ENCODE measurements at regions not wholly inside any gene's neighbourhood (a gene's known extent, or its start where the extent isn't known, plus 50 kb on each side); places are given as distances from the start of the nearest gene placed in this dataset.

DNA sequence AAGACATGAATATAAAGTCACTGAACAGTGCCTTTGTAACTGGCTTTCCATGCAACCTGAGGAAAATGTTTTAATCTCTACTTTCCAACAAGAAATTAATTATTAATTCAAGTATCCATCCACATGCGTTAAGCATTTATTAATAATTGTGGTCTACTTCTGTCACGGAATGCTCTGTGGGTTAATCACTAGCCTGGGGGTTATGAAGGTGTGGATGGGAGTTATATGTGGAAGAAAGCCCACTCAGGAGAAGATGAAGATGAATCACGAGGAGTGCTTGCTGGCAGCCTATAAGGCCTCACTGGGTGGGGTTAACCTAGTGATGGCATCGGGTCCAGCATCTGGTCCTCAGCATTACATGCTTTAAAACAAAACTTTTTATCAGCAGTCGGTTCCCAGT, 99.5 kb upstream of the AVPR1A start:
- TF ChIP-seq EZH2 (IDR thresholded peaks at IDR 0.05; ENCODE audit: borderline replicate concordance, low read depth, low read length, severe bottlenecking) (no peak), CTCF (IDR thresholded peaks at IDR 0.05; ENCODE audit: borderline replicate concordance, extremely low read depth, low read length, poor library complexity, severe bottlenecking) (no peak)
- Histone ChIP-seq H3K27ac (ENCODE audit: low read length) (no peak overlapping the region), H3K36me3 (ENCODE audit: insufficient read depth, low read length) (no peaks in the 10 kb centered on the region), H3K27me3 (ENCODE audit: insufficient read depth, low read length, poor library complexity) (no peaks in the 10 kb centered on the region), H3K4me2 (ENCODE audit: insufficient read depth, low read length) (no peak overlapping the region), H2AFZ (ENCODE audit: low read depth, low read length) (no peak overlapping the region), H3K79me2 (ENCODE audit: insufficient read depth, low read length) (no peaks in the 10 kb centered on the region), H3K4me3 (ENCODE audit: low read depth in 1 of 2, low read length in 2 of 2) (no peak overlapping the region), H3K9me3 (ENCODE audit: insufficient read depth, low read length, severe bottlenecking) (no peaks in the 10 kb centered on the region), H4K20me1 (ENCODE audit: insufficient read depth, low read length) (no peaks in the 10 kb centered on the region), H3K9ac (ENCODE audit: low read depth, low read length) (no peak overlapping the region), H3K4me1 (ENCODE audit: insufficient read depth, low read length) (no peaks in the 10 kb centered on the region)
- DNase-seq: no peak
- ATAC-seq (ENCODE audit: insufficient read depth, low read depth): no peak

GRCh38 chr12:63238892-63239291, 87.9 kb upstream of the AVPR1A start:
- no peaks in the 10 kb centered on the region for H4K20me1 ChIP-seq (ENCODE audit: insufficient read depth, low read length)
- peaks cover 14% of the 10 kb centered on the region for H3K9me3 ChIP-seq (ENCODE audit: insufficient read depth, low read length, severe bottlenecking)
- no peaks in the 10 kb centered on the region for H3K36me3 ChIP-seq (ENCODE audit: insufficient read depth, low read length)
- no peak overlapping the region for H3K4me3 ChIP-seq (ENCODE audit: low read depth in 1 of 2, low read length in 2 of 2)
- no peak overlapping the region for H3K27ac ChIP-seq (ENCODE audit: low read length)
- no peak overlapping the region for H3K4me2 ChIP-seq (ENCODE audit: insufficient read depth, low read length)
- TF ChIP-seq CTCF (IDR thresholded peaks at IDR 0.05; ENCODE audit: borderline replicate concordance, extremely low read depth, low read length, poor library complexity, severe bottlenecking) (no peak), EZH2 (IDR thresholded peaks at IDR 0.05; ENCODE audit: borderline replicate concordance, low read depth, low read length, severe bottlenecking) (no peak)
- H3K9ac ChIP-seq (ENCODE audit: low read depth, low read length): no peak overlapping the region
- ATAC-seq (ENCODE audit: insufficient read depth, low read depth): no peak
- no peak for DNase-seq
- H3K4me1 ChIP-seq (ENCODE audit: insufficient read depth, low read length): no peaks in the 10 kb centered on the region
- no peaks in the 10 kb centered on the region for H3K79me2 ChIP-seq (ENCODE audit: insufficient read depth, low read length)
- H2AFZ ChIP-seq (ENCODE audit: low read depth, low read length): no peak overlapping the region
- H3K27me3 ChIP-seq (ENCODE audit: insufficient read depth, low read length, poor library complexity): no peaks in the 10 kb centered on the region

GRCh38 chr12:63232896-63233295, 81.9 kb upstream of the AVPR1A start:
- TF ChIP-seq CTCF (IDR thresholded peaks at IDR 0.05; ENCODE audit: borderline replicate concordance, extremely low read depth, low read length, poor library complexity, severe bottlenecking) (no peak), EZH2 (IDR thresholded peaks at IDR 0.05; ENCODE audit: borderline replicate concordance, low read depth, low read length, severe bottlenecking) (no peak)
- Histone ChIP-seq H3K36me3 (ENCODE audit: insufficient read depth, low read length) (no peaks in the 10 kb centered on the region), H3K27me3 (ENCODE audit: insufficient read depth, low read length, poor library complexity) (no peaks in the 10 kb centered on the region), H3K4me3 (ENCODE audit: low read depth in 1 of 2, low read length in 2 of 2) (no peak overlapping the region), H3K9me3 (ENCODE audit: insufficient read depth, low read length, severe bottlenecking) (peaks cover 2% of the 10 kb centered on the region), H3K4me2 (ENCODE audit: insufficient read depth, low read length) (no peak overlapping the region), H3K79me2 (ENCODE audit: insufficient read depth, low read length) (no peaks in the 10 kb centered on the region), H3K9ac (ENCODE audit: low read depth, low read length) (no peak overlapping the region), H3K27ac (ENCODE audit: low read length) (no peak overlapping the region), H4K20me1 (ENCODE audit: insufficient read depth, low read length) (no peaks in the 10 kb centered on the region), H3K4me1 (ENCODE audit: insufficient read depth, low read length) (peaks cover 4% of the 10 kb centered on the region; the same call in 1 of the 2 replicates), H2AFZ (ENCODE audit: low read depth, low read length) (no peak overlapping the region)
- no peak for ATAC-seq (ENCODE audit: insufficient read depth, low read depth)
- no peak for DNase-seq

- Histone ChIP-seq H3K4me2 (ENCODE audit: insufficient read depth, low read length) (no peak overlapping the region), H2AFZ (ENCODE audit: low read depth, low read length) (no peak overlapping the region), H3K79me2 (ENCODE audit: insufficient read depth, low read length) (no peaks in the 10 kb centered on the region), H3K27me3 (ENCODE audit: insufficient read depth, low read length, poor library complexity) (no peaks in the 10 kb centered on the region), H3K4me1 (ENCODE audit: insufficient read depth, low read length) (peaks cover 4% of the 10 kb centered on the region; the same call in 1 of the 2 replicates), H3K9ac (ENCODE audit: low read depth, low read length) (no peak overlapping the region), H3K9me3 (ENCODE audit: insufficient read depth, low read length, severe bottlenecking) (no peaks in the 10 kb centered on the region), H3K36me3 (ENCODE audit: insufficient read depth, low read length) (no peaks in the 10 kb centered on the region), H3K27ac (ENCODE audit: low read length) (no peak overlapping the region), H4K20me1 (ENCODE audit: insufficient read depth, low read length) (no peaks in the 10 kb centered on the region), H3K4me3 (ENCODE audit: low read depth in 1 of 2, low read length in 2 of 2) (no peak overlapping the region)
- DNase-seq: no peak
- TF ChIP-seq EZH2 (IDR thresholded peaks at IDR 0.05; ENCODE audit: borderline replicate concordance, low read depth, low read length, severe bottlenecking): no peak
- TF ChIP-seq CTCF (IDR thresholded peaks at IDR 0.05; ENCODE audit: borderline replicate concordance, extremely low read depth, low read length, poor library complexity, severe bottlenecking): no peak
- no peak for ATAC-seq (ENCODE audit: insufficient read depth, low read depth)
These were observed 77.9 kb upstream of the AVPR1A start for GRCh38 chr12:63228853-63229252.

Data from DND-41 (cell line).